Activated T-helper 9 cell treated with anti-CD3 and anti-CD28 coated beads, Interleukin-2, amount 50 U/mL, for 16 hours (primary cell): ENCODE measurements at regions not wholly inside any gene's neighbourhood (a gene's known extent, or its start where the extent isn't known, plus 50 kb on each side); places are given as distances from the start of the nearest gene placed in this dataset.
"Not testable (repeated sequence)": the region's sequence is repeated elsewhere in the genome, so short reads cannot be mapped to it uniquely, and the experiment has no call there.

Experiments
- DNase-seq: peaks from one replicate; pipeline ENCODE4 v3.0.0-alpha.2; 2020; ENCODE audit warnings: low read depth

DNA sequence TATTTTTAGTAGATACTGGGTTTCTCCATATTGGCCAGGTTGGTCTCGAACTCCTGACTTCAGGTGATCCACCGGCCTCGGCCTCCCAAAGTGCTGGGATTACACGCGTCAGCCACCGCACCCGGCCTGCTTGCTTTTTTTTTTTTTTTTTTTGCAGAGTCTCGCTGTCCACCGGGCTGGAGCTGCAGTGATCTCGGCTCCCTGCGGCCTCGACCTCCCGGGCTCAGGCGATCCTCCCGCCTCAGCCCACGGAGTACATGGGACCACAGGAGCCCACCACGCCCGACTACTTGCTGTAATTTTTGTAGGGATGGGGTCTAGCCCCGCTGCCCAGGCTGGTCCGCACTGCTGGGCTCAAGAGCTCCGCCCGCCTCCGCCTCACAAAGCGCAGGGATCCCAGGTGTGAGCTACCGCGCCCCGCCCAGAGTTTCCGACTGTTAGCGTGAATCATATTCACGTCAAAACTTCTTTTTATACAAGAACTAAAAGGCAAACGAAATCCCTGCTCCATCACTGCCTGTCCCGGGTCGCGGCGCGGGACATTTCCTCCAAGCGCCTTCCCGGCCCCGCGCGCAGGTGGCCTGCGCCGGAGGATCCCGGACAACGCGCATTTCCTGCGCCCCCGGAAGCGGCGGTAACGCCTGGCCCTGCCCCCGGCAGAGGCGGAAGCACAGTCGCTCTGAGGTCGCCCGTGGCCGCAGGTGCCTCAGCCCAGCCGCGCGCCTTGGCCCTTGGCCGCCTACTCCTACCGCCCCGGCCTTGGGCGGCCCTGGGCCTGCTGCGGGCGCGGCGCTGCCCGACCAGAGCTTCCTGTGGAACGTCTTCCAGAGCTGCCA is 50.9 kb upstream of the APOD start:
- not testable (repeated sequence) for DNase-seq
